Activated CD4-positive, alpha-beta T cell treated with anti-CD3 and anti-CD28 coated beads for 36 hours (primary cell): ENCODE measurements at regions not wholly inside any gene's neighbourhood (a gene's known extent, or its start where the extent isn't known, plus 50 kb on each side); places are given as distances from the start of the nearest gene placed in this dataset.
"Not testable (repeated sequence)": the region's sequence is repeated elsewhere in the genome, so short reads cannot be mapped to it uniquely, and the experiment has no call there.

Experiments used
- ATAC-seq: fragments of 200-7000 bp; cut with Tn5 transposase; one replicate; pipeline ENCODE4 v1.10.0; 2021; ENCODE audit warnings: mild to moderate bottlenecking, moderate library complexity
- CTCF ChIA-PET: fragments of 350-600 bp; sonication (Branson Sonifier 250); formaldehyde crosslinking; loops from one replicate; lab custom pipeline; 2021; ENCODE audit warnings: antibody characterized with exemption; lab: Charles Lee
- POLR2A ChIA-PET: fragments of 350-600 bp; sonication (Branson Sonifier 250); formaldehyde crosslinking; loops from one replicate; lab custom pipeline; 2021; ENCODE audit warnings: antibody characterized with exemption, inconsistent platforms; lab: Charles Lee
- DNase-seq: peaks from one replicate; pipeline ENCODE4 v3.0.0-alpha.2; 2020
- H3K27ac Mint-ChIP-seq: one replicate; pipeline ENCODE4 v1.8.0; 2021; ENCODE audit warnings: mixed read lengths
- H3K27me3 Mint-ChIP-seq: one replicate; pipeline ENCODE4 v1.8.0; 2021; ENCODE audit warnings: mixed read lengths
- H3K36me3 Mint-ChIP-seq: one replicate; pipeline ENCODE4 v1.8.0; 2021; ENCODE audit warnings: low read depth, mixed read lengths
- H3K4me1 Mint-ChIP-seq: one replicate; pipeline ENCODE4 v1.8.0; 2021; ENCODE audit warnings: mixed read lengths
- H3K4me3 Mint-ChIP-seq: one replicate; pipeline ENCODE4 v1.8.0; 2021; ENCODE audit warnings: mild to moderate bottlenecking, moderate library complexity, mixed read lengths
- H3K9me3 Mint-ChIP-seq: one replicate; pipeline ENCODE4 v1.8.0; 2021; ENCODE audit warnings: low read depth, mixed read lengths
- intact Hi-C, 2 experiments: fragments of 100-400 bp; cut with DNase I in 1 of 2; cut with micrococcal nuclease in 1 of 2; formaldehyde crosslinking; loops; one replicate each; pipeline versions ENCODE4 v1.14.2 to v1.15.1; 2022 to 2024; cut with DNase I, micrococcal nuclease

DNA sequence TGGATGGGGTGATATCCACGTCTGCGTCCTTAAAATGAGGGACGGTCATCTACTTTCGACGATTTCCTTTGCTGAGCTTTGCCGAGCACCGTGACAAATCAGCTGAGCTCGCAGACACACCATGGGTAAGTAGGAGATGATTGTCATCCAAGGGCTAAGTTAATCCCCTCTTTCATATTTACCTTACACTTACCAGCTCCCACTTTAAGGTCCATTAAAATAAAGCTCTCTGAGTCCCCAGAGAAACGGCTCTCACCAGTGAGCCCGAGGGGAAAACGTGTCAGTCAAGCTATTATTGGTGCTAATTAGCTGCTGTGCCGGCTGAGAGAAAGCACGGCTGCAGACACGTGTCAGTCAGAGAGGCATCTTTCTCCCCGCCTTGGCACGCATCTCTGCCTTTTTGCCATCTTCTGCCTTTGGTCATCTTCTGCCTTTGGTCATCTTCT is 72.2 kb downstream of the CRLF2 start:
- Mint-ChIP-seq H3K9me3 (no peaks in the 10 kb centered on the region), H3K4me1 (no peaks in the 10 kb centered on the region), H3K27me3 (no peaks in the 10 kb centered on the region), H3K4me3 (no peak overlapping the region), H3K27ac (no peak overlapping the region), H3K36me3 (no peaks in the 10 kb centered on the region)
- intact Hi-C loops: no loop called here
- CTCF ChIA-PET: no interaction called here
- DNase-seq (no peak), ATAC-seq (no peak)
- POLR2A ChIA-PET: no interaction called here

DNA sequence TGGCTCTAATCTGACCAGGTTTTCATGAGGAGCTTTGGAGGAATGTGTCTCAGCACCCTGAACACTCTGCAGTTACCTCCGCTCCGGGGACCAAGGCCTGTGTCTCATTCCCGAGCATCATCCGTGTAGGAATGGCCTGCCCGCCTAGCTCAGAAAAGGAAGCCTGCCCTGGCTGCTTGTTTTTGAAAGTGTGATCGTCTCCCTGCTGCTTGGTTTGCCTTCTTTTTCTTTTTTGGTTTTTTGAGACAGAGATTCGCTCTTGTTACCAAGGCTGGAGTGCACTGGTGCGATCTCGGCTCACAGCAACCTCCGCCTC is 73.3 kb downstream of the CRLF2 start:
- Mint-ChIP-seq H3K4me1 (no peaks in the 10 kb centered on the region), H3K36me3 (no peaks in the 10 kb centered on the region), H3K9me3 (no peaks in the 10 kb centered on the region), H3K4me3 (no peak overlapping the region), H3K27me3 (no peaks in the 10 kb centered on the region), H3K27ac (no peak overlapping the region)
- ChIA-PET CTCF (no interaction called here), POLR2A (no interaction called here)
- DNase-seq (no peak), ATAC-seq (no peak)
- intact Hi-C loops: no loop called here

DNA sequence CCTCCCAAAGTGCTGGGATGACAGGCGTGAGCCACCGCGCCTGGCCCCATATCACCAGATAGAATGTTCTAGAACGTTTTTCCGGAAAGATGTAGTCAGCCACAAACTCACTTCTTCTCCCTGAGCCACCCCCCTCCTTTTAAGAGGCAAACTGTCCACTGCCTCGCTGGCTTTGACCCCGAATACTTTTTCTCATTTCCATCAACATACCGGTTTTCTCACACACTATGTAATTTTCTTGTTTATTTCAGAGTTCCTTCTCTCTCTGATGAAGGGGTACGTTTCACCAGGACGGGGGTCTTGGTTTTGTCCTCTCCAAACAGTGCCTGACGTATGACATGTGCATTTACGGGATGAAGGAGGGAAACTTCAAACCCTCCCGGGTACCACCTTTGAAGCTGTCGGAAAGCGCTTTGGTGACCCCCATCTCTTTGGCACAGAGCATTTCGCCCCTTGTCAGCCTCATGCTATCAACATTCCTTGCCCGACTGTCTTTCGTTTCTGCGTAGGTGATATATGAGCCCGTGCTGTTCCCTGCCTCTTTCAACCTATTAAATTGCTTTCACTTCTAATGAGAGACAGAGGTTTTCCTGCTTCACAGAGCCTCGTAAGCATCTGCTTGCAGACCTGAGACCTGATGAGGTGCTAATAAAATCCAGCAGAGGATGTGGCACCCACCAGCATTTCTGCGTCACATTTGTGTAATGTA is 73.8 kb downstream of the CRLF2 start:
- DNase-seq: no peak
- H3K4me3 Mint-ChIP-seq: no peak overlapping the region
- ChIA-PET CTCF (no interaction called here), POLR2A (no interaction called here)
- H3K36me3 Mint-ChIP-seq: no peaks in the 10 kb centered on the region
- no peaks in the 10 kb centered on the region for H3K4me1 Mint-ChIP-seq
- no peaks in the 10 kb centered on the region for H3K9me3 Mint-ChIP-seq
- ATAC-seq: no peak
- H3K27me3 Mint-ChIP-seq: no peaks in the 10 kb centered on the region
- no peak overlapping the region for H3K27ac Mint-ChIP-seq
- intact Hi-C loops: no loop called here

DNA sequence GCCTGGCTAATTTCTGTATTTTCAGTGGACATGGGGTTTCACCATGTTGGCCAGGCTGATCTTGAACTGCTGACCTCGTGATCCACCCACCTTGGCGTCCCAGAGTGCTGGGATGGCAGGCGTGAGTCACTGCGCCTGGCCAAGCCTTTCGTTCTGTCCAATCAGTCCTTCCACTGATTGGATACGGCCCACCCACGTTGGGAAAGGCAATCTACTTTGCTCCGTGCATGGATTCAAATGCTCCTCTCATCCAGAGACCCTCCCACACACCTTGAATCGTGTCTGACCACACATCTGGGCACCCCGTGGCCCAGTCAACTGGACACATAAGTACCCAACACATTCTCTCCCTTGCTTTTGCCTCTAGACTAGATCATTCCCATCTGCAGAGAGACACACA is 74.9 kb downstream of the CRLF2 start:
- Mint-ChIP-seq H3K9me3 (no peaks in the 10 kb centered on the region), H3K27ac (no peak overlapping the region), H3K36me3 (no peaks in the 10 kb centered on the region), H3K27me3 (no peaks in the 10 kb centered on the region), H3K4me1 (no peaks in the 10 kb centered on the region), H3K4me3 (no peak overlapping the region)
- POLR2A ChIA-PET: no interaction called here
- DNase-seq: no peak
- intact Hi-C loops: no loop called here
- CTCF ChIA-PET: no interaction called here
- no peak for ATAC-seq

DNA sequence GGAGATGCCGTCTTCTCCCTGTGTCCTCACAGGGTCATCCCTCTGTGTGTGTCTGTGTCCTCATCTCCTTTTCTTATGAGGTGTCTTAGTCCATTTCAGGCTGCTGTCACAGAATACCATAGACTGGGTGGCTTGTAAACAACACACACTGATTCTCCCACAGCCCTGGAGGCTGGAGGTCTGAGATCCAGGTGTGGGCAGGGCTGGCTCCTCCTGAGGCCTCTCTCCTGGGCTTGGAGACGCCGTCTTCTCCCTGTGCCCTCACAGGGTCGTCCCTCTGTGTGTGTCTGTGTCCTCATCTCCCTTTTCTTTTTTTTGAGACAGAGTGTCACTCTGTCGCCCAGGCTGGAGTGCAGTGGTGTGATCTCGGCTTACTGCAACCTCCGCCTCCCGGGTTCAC is 75.9 kb downstream of the CRLF2 start:
- H3K4me3 Mint-ChIP-seq, intact Hi-C loops, ATAC-seq, H3K36me3 Mint-ChIP-seq, POLR2A ChIA-PET, H3K4me1 Mint-ChIP-seq, H3K27ac Mint-ChIP-seq, CTCF ChIA-PET, H3K27me3 Mint-ChIP-seq, H3K9me3 Mint-ChIP-seq, DNase-seq: not testable (repeated sequence)

DNA sequence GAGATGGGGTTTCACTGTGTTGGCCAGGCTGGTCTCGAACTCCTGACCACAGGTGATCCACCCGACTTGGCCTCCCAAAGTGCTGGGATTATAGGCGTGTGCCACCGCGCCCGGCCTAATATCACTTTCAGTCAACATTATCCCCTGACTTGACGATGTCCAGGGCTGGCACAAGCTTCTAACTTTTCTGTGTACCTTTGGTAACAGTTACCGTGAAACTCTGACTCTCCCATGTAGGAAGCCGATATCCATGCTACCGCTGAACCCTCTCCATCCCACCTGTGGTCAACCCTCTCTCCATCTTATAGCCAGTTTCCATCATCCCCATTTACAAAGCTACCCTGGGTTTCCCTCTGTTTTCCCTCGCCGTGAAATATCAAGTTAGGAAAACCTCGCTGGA is 77.5 kb downstream of the CRLF2 start:
- no peaks in the 10 kb centered on the region for H3K36me3 Mint-ChIP-seq
- ATAC-seq: no peak
- H3K27me3 Mint-ChIP-seq: no peaks in the 10 kb centered on the region
- DNase-seq: no peak
- H3K27ac Mint-ChIP-seq: no peak overlapping the region
- POLR2A ChIA-PET: no interaction called here
- no peaks in the 10 kb centered on the region for H3K9me3 Mint-ChIP-seq
- H3K4me3 Mint-ChIP-seq: no peak overlapping the region
- CTCF ChIA-PET: no interaction called here
- intact Hi-C loops: no loop called here
- H3K4me1 Mint-ChIP-seq: no peaks in the 10 kb centered on the region

DNA sequence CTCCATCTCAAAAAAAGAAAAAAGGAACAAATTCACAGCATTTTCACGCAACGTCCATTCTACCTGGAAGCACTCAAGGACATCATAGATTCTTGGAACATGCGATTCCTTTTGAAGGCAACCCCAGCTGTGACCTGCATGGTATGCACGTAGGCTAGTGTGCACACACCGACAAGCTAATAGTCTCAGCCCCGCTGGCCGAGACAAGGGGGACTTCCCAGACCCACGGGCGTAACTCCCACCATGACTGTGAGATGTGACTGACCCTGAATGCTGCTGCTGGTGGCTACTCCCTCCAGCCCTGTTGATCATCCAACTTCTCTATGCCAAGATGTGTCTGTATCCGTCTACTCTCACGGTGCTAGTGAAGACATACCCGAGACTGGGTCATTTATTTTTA is 78.3 kb downstream of the CRLF2 start:
- H3K9me3 Mint-ChIP-seq: no peaks in the 10 kb centered on the region
- no peak for ATAC-seq
- H3K4me3 Mint-ChIP-seq: no peak overlapping the region
- H3K27ac Mint-ChIP-seq: no peak overlapping the region
- H3K36me3 Mint-ChIP-seq: no peaks in the 10 kb centered on the region
- POLR2A ChIA-PET: no interaction called here
- no peaks in the 10 kb centered on the region for H3K4me1 Mint-ChIP-seq
- intact Hi-C loops: no loop called here
- CTCF ChIA-PET: no interaction called here
- no peak for DNase-seq
- no peaks in the 10 kb centered on the region for H3K27me3 Mint-ChIP-seq

DNA sequence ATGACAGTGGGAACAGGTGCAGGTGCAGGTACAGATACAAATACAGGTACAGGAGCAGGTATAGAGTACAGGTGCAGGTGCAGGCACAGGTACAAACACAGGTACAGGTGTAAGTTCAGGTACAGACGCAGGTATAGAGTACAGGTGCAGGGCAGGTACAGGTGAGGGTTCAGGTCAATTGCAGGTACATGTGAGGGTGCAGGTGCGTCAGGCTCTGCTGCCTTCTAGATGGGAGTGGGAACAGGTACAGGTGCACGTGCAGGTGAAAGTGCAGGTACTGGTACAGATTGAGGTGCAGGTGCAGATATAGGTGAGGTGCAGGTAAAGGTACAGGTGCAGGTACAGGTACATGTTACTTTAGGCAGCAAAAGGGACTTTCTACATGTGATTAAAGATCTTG is 85.7 kb downstream of the CRLF2 start:
- H3K4me1 Mint-ChIP-seq: no peaks in the 10 kb centered on the region
- no peak overlapping the region for H3K4me3 Mint-ChIP-seq
- no peak for ATAC-seq
- H3K36me3 Mint-ChIP-seq: no peaks in the 10 kb centered on the region
- no peak overlapping the region for H3K27ac Mint-ChIP-seq
- intact Hi-C loops: no loop called here
- no peaks in the 10 kb centered on the region for H3K9me3 Mint-ChIP-seq
- ChIA-PET POLR2A (no interaction called here), CTCF (no interaction called here)
- H3K27me3 Mint-ChIP-seq: peaks cover 27% of the 10 kb centered on the region
- DNase-seq: no peak

DNA sequence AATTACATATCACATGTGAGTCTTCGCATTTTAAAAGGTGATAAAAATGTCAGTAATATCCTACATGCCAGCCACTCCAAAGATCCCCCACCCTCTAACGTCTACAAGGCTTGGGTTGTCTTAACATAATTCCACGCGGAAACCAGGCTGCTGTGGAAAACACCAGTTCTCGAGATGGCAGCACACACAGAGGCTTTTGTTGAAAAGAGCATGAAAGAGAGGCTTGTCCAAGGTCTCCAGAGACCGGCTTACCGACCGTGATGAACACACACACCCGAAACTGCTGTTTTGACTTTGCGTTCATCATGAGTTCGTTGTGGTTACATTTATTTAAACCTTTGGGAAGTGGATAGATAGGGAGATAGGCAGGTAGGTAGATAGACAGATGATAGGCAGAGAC is 87.9 kb downstream of the CRLF2 start:
- POLR2A ChIA-PET: no interaction called here
- Mint-ChIP-seq H3K4me1 (no peaks in the 10 kb centered on the region), H3K27me3 (peaks cover 35% of the 10 kb centered on the region), H3K36me3 (no peaks in the 10 kb centered on the region), H3K9me3 (no peaks in the 10 kb centered on the region), H3K4me3 (no peak overlapping the region), H3K27ac (no peak overlapping the region)
- intact Hi-C loops: no loop called here
- CTCF ChIA-PET: no interaction called here
- ATAC-seq: no peak
- no peak for DNase-seq

DNA sequence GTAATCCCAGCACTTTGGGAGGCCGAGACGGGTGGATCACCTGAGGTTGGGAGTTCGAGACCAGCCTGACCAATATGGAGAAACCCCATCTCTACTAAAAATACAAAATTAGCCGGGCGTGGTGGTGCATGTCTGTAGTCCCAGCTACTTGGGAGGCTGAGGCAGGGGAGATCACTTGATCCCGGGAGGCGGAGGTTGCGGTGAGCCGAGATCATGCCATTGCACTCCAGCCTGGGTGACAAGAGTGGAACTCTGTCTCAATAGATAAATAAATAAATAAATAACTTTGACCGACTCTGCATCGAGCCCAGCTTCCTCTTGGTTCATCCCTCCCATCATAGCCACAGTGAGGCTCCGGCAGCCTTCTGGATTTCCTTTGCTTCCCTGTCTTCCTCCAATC is 89.6 kb downstream of the CRLF2 start:
- peaks cover 35% of the 10 kb centered on the region for H3K27me3 Mint-ChIP-seq
- H3K9me3 Mint-ChIP-seq, H3K27ac Mint-ChIP-seq, CTCF ChIA-PET, POLR2A ChIA-PET, H3K4me1 Mint-ChIP-seq, H3K36me3 Mint-ChIP-seq, ATAC-seq, DNase-seq, intact Hi-C loops, H3K4me3 Mint-ChIP-seq: not testable (repeated sequence)

DNA sequence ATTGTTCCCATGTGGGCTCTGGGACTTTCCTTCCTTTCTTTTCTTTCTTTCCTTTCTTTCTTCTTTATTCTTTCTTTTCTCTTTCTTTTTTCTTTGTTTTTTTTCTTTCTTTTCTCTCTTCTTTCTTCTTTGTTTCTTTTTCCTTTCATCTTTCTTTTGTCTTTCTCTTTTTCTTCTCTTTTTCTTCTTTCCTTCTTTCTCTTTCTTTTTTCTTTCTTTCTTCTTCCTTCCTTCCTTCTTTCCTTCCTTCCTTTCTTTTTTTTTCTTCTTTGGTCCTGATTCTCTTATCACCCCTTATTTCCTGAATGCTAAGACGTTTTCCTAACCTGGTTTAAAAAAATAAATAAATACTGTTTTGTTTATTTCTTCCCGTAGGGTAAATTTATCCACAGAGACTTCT is 93.2 kb downstream of the CRLF2 start:
- Mint-ChIP-seq H3K9me3 (no peaks in the 10 kb centered on the region), H3K27ac (no peak overlapping the region)

DNA sequence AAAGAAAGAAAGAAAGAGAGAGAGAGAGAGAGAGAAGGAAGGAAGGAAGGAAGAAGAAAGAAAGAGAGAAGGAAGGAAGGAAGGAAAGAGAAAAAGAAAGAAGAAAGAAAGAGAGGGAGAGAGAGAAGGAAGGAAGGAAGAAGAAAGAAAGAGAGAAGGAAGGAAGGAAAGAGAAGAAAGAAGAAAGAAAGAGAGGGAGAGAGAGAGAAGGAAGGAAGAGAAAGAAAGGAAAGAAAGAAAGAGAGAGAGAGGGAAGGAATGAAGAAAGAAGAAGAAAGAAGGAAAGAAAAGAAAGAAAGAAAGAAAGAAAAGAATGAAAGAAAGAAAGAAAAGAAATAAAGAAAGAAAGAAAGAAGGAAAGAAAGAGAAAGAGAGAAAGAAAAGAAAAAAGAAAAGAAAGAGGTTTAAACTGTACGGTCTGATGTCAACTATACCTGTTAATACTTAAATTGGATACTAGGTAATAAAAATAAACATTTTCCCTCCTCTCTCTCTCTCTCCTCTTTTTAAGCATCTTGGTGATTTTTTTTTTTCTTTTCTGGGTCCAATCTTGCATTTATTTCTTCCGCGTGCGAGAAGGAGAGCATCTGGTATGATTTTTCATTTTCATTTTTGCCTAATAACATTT is 93.8 kb downstream of the CRLF2 start:
- intact Hi-C loops: no loop called here
- ATAC-seq (no peak), DNase-seq (no peak)
- Mint-ChIP-seq H3K27me3 (peaks cover 15% of the 10 kb centered on the region), H3K4me1 (no peaks in the 10 kb centered on the region), H3K36me3 (no peaks in the 10 kb centered on the region), H3K9me3 (no peaks in the 10 kb centered on the region), H3K4me3 (no peak overlapping the region), H3K27ac (no peak overlapping the region)
- ChIA-PET POLR2A (no interaction called here), CTCF (no interaction called here)

More for the DNA sequence above, 93.2 kb downstream of the CRLF2 start:
- Mint-ChIP-seq H3K4me3 (no peak overlapping the region), H3K27me3 (peaks cover 16% of the 10 kb centered on the region), H3K36me3 (no peaks in the 10 kb centered on the region), H3K4me1 (no peaks in the 10 kb centered on the region)
- ATAC-seq (no peak), DNase-seq (no peak)
- intact Hi-C loops: no loop called here
- ChIA-PET CTCF (no interaction called here), POLR2A (no interaction called here)
